Activated naive CD4-positive, alpha-beta T cell treated with anti-CD3 and anti-CD28 coated beads, Interleukin-2, amount 10 ng/mL, durations not matched to agents 7 days and 5 days (primary cell): ENCODE measurements at regions not wholly inside any gene's neighbourhood (a gene's known extent, or its start where the extent isn't known, plus 50 kb on each side); places are given as distances from the start of the nearest gene placed in this dataset.
A peak's percentile ranks its signal among the peaks of the same experiment; 100 is the strongest.

ENCODE experiments used
- CTCF ChIA-PET: fragments of 350-600 bp; sonication (Branson Sonifier 250); formaldehyde crosslinking; loops from one replicate; lab custom pipeline; 2021; ENCODE audit warnings: antibody characterized with exemption; lab: Charles Lee
- DNase-seq: peaks from one replicate; pipeline ENCODE4 v3.0.0-alpha.2; 2020
- H3K27ac Mint-ChIP-seq: one replicate; pipeline ENCODE4 v1.8.0; 2021; ENCODE audit warnings: mild to moderate bottlenecking, moderate library complexity, mixed read lengths
- H3K27me3 Mint-ChIP-seq: one replicate; pipeline ENCODE4 v1.8.0; 2021; ENCODE audit warnings: mild to moderate bottlenecking, mixed read lengths
- H3K36me3 Mint-ChIP-seq: one replicate; pipeline ENCODE4 v1.8.0; 2021; ENCODE audit warnings: mixed read lengths
- H3K4me1 Mint-ChIP-seq: one replicate; pipeline ENCODE4 v1.8.0; 2021; ENCODE audit warnings: mixed read lengths
- H3K4me3 Mint-ChIP-seq: one replicate; pipeline ENCODE4 v1.8.0; 2021; ENCODE audit warnings: mild to moderate bottlenecking, moderate library complexity, mixed read lengths
- H3K9me3 Mint-ChIP-seq: one replicate; pipeline ENCODE4 v1.8.0; 2021; ENCODE audit warnings: mixed read lengths

DNA sequence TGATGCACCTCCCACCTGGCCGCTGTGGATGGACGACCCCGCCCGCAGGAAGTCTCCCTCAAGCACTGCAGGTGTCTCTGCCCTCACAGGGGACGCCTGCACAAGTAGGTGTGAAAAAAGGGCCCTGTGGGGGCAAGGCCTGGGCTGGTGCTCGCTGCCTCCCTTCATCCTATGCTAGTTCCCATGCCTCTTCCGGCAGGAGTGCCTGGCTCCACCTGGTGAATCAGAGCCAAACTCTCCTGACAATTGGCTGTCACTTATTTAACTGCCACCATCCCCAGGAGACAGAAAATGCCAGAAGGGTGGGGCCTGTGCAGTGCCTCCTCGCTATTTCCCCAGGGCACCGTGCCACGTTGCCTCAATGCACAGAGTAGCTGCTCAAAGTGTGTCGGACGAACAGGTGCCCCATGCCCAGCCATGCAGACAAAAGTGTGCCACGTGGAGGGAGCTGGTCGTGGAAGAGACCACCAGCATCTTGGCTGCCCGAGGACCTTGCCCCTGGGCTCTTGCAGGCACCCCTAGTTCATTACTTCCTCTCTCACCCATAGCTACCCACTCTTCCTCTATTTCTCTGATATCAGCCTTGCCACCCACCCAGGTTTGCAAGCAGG, 170.7 kb downstream of the SEC14L1 start:
- Mint-ChIP-seq H3K9me3 (no peaks in the 10 kb centered on the region), H3K4me1 (no peaks in the 10 kb centered on the region), H3K27ac (no peak overlapping the region), H3K36me3 (no peaks in the 10 kb centered on the region), H3K27me3 (peaks cover 65% of the 10 kb centered on the region), H3K4me3 (no peak overlapping the region)
- DNase-seq, result no peak
- CTCF ChIA-PET, result no interaction called here

DNA sequence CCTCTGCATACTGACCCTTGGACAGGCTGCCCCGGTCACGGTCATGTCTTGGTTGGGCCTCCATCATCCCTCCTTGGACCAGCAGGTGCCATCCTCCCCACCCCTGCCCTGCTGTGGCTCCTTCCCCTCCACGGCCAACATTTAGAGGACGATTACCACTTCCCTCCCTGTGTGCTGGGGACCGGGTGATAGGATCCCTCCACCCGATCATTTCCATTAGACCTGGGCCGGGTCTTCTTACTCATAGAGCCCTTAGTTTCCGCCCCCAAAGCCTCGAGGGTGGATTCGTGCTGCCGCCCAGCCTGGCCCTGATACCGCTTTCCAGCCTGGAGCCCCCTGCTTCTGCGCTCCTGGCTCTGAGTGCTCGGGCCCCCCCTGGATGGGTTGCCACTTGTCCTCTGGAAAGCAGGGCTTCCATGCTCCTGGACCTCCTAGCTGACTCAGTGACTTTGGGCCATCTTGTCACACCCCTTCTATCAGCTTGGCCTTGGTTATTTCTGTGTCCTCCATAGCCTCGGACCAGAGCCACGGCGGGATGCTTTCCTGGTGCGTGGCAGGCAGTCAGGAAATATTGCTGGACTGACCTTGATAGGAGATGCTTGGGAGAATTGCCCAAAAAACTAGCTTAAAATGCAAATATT, 171.4 kb downstream of the SEC14L1 start:
- Mint-ChIP-seq H3K27ac (no peak overlapping the region), H3K27me3 (peaks cover 65% of the 10 kb centered on the region), H3K36me3 (no peaks in the 10 kb centered on the region), H3K4me1 (no peaks in the 10 kb centered on the region), H3K9me3 (no peaks in the 10 kb centered on the region), H3K4me3 (no peak overlapping the region)
- no peak for DNase-seq
- CTCF ChIA-PET, result no interaction called here

DNA sequence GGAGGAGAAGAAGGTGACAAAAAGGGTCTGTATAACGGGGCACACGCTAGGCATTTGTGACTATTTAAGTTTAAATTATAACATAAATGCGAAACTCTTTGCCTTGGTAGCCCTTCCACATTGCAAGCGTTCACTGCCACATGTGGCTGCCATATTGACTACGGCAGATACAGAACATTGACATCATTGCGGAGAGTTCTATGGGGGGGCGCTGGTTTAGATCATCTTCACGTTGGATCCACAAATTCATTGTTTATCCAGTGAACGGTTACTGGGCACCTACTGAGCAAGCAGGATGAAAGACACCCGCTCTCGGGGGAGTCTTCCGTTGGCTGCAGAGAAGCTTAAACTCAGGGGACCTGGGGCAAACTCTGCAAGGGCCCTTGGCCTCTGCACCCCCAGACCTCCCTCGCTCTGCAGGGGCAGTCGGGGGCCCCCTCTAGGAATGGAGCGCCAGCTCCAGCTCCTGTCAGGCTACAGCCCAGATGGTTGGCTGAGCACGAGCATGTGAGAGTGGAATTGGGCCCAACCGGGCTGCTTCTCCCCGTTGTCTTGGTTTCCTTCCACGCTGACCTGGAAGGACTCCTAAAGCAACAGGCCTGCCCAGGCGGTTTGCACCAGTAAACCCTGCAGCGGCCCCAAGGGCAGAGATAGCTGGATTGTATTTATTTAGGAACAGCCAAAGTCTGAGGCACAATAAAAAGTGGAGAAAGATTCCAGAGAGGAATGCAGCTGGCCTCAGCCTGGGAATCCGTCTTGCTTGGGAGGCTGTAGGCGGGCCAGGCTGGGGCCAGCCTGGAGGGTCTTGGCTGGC, 172.2 kb downstream of the SEC14L1 start:
- H3K27me3 Mint-ChIP-seq, result peaks cover 62% of the 10 kb centered on the region
- H3K9me3 Mint-ChIP-seq, result no peaks in the 10 kb centered on the region
- H3K4me1 Mint-ChIP-seq, result no peaks in the 10 kb centered on the region
- DNase-seq, result no peak
- no peaks in the 10 kb centered on the region for H3K36me3 Mint-ChIP-seq
- H3K27ac Mint-ChIP-seq, result no peak overlapping the region
- H3K4me3 Mint-ChIP-seq, result no peak overlapping the region
- CTCF ChIA-PET, result interaction anchor here (0.6 kb wide), 1 partner anchor 664 kb away, joined by 3 read pairs; no protein-coding TSS in a partner anchor

DNA sequence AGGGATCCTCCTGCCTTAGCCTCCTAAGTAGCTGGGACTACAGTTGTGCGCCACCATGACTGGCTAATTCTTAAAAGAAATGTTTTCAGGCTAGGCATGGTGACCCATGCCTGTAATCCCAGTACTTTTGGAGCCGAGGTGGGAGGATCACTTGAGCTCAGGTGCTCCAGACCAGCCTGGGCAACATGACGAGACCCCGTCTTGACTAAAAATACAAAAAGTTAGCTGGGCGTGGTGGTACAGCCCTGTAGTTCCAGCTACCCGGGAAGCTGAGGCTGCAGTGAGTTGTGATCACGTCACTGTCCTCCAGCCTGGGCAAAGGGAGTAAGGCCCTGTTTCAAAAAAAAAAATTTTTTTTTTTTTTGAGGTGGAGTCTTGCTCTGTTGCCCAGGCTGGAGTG, 173.1 kb downstream of the SEC14L1 start:
- H3K27me3 Mint-ChIP-seq, result peaks cover 69% of the 10 kb centered on the region
- H3K4me1 Mint-ChIP-seq, result peaks cover 6% of the 10 kb centered on the region
- H3K27ac Mint-ChIP-seq, result no peak overlapping the region
- CTCF ChIA-PET, result interaction anchor here (0.6 kb wide), 1 partner anchor 663 kb away, joined by 3 read pairs; no protein-coding TSS in a partner anchor
- DNase-seq, result peak; percentile 5
- no peaks in the 10 kb centered on the region for H3K9me3 Mint-ChIP-seq
- H3K36me3 Mint-ChIP-seq, result no peaks in the 10 kb centered on the region
- no peak overlapping the region for H3K4me3 Mint-ChIP-seq

DNA sequence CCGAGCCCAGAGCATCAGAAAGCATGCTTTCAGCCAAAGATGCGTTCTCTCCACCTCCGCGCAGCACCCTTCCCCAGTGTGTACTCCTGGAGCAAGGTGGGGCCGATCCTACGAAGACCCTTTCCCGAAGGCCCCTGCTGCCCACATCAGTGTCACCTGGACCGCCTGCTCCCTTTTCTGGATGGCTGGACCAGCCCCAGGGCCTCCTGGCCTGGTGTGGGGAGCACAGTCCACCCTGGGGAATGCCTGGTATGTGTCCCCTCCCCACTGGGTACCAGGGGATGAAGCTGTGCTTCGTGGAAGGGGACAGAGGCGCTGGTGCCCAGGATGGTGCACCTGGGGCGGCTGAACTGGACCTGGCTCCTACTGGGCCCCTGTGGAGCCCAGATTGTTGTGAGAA, 173.8 kb downstream of the SEC14L1 start:
- no peak overlapping the region for H3K4me3 Mint-ChIP-seq
- H3K27me3 Mint-ChIP-seq, result peaks cover 71% of the 10 kb centered on the region
- CTCF ChIA-PET, result no interaction called here
- no peaks in the 10 kb centered on the region for H3K9me3 Mint-ChIP-seq
- H3K4me1 Mint-ChIP-seq, result peaks cover 14% of the 10 kb centered on the region
- no peak for DNase-seq
- no peaks in the 10 kb centered on the region for H3K36me3 Mint-ChIP-seq
- H3K27ac Mint-ChIP-seq, result no peak overlapping the region

DNA sequence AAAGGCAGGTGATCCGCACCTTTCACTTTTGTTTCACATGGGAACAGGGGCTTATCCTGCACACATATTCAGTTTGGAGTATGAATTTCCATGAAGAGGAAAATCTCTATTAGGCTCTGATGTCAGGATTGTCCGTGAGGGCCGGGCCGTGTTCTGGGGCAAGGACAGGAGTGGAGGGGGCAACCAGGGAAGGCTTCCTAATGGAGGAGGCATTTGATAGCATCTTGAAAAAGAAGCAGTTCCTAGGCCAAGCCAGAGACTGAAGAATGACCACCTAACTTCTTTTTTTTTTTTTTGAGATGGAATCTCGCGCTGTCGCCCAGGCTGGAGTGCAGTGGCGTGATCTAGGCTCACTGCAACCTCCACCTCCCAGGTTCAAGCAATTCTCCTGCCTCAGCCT, 174.2 kb downstream of the SEC14L1 start:
- Mint-ChIP-seq H3K4me3 (no peak overlapping the region), H3K9me3 (no peaks in the 10 kb centered on the region), H3K27ac (no peak overlapping the region), H3K27me3 (peaks cover 73% of the 10 kb centered on the region), H3K4me1 (peaks cover 18% of the 10 kb centered on the region), H3K36me3 (no peaks in the 10 kb centered on the region)
- CTCF ChIA-PET, result no interaction called here
- DNase-seq, result no peak

DNA sequence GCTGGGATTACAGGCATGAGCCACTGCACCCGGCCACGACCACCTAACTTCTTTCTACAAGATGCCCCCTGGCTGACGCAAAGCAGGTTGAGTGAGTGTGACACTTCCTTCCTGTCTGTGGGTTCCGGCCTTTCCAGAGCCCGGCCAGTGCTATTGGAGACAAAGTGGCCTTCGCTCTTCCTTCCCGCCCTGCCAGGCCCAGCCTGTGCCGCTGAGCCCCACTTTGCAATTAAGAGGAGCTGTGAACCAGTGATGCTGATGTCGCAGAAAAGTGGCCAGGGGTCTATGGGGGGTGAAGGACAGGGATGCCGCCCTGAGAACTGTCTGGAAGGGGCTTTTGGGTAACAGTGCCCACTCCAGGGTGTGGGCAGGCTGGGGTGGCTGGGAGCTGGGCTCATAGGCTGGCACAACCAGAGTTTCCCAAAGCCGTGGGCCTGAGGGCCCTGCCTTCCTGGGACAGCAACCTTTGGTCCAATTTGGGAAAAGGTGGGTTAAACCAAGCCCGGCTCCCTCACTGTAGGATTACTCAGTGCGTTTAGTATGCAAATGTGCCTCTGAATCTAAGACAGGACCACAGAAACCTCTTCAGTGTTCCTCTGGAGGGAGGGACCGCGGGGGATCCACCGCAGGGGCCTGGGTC, 174.9 kb downstream of the SEC14L1 start:
- Mint-ChIP-seq H3K27me3 (peaks cover 67% of the 10 kb centered on the region), H3K4me3 (no peak overlapping the region), H3K36me3 (no peaks in the 10 kb centered on the region), H3K27ac (no peak overlapping the region), H3K4me1 (peaks cover 23% of the 10 kb centered on the region), H3K9me3 (no peaks in the 10 kb centered on the region)
- peak; percentile 2 for DNase-seq
- CTCF ChIA-PET, result no interaction called here

DNA sequence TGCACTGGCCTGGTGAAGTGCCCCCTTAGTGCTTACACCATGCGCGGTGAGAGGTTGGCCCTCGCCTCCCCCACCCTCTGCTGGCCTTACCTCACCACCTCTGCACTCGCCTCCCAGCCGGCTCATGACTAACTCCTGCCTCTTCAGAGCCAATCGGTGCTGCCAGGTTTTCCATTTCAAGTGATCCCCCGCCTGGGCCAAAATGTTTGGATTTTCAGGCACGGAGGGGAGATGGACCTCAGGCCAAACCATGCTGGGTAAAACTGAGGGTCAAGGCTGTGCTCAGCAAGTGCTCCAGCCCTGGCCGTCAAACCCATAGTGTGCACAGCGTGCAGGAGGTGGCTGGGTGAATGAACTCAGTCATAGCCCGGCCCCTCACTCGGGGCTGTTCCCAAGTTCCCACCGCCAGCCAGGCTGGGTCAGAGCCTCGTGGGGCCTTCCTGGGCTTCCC, 175.4 kb downstream of the SEC14L1 start:
- Mint-ChIP-seq H3K27me3 (peaks cover 68% of the 10 kb centered on the region), H3K36me3 (no peaks in the 10 kb centered on the region), H3K4me1 (peaks cover 25% of the 10 kb centered on the region), H3K9me3 (no peaks in the 10 kb centered on the region), H3K4me3 (no peak overlapping the region), H3K27ac (no peak overlapping the region)
- DNase-seq, result peak; percentile 18
- CTCF ChIA-PET, result no interaction called here

DNA sequence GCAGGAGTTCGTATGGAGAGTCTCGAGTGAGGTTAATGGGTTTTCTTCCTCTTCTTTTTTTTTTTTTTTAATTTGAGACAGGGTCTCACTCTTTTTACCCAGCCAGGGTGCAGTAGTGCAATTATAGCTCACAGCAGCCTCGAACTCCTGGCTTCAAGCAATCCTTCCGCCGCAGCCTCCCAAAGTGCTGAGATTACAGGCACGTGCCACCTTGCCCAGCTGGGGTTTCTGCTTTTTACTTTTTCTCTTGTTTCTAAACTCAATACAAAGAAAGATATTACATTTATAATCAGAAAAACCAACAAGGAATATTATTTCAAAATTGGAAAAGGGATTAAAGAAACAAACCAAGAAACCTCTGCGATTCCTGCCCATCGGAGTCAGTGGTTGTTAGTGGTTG, 175.9 kb downstream of the SEC14L1 start:
- Mint-ChIP-seq H3K36me3 (no peaks in the 10 kb centered on the region), H3K27ac (no peak overlapping the region), H3K4me3 (no peak overlapping the region), H3K9me3 (no peaks in the 10 kb centered on the region), H3K27me3 (peaks cover 67% of the 10 kb centered on the region), H3K4me1 (peaks cover 25% of the 10 kb centered on the region)
- DNase-seq, result no peak
- CTCF ChIA-PET, result interaction anchor here (1.2 kb wide), 1 partner anchor 178 kb away, joined by 3 read pairs; no protein-coding TSS in a partner anchor

DNA sequence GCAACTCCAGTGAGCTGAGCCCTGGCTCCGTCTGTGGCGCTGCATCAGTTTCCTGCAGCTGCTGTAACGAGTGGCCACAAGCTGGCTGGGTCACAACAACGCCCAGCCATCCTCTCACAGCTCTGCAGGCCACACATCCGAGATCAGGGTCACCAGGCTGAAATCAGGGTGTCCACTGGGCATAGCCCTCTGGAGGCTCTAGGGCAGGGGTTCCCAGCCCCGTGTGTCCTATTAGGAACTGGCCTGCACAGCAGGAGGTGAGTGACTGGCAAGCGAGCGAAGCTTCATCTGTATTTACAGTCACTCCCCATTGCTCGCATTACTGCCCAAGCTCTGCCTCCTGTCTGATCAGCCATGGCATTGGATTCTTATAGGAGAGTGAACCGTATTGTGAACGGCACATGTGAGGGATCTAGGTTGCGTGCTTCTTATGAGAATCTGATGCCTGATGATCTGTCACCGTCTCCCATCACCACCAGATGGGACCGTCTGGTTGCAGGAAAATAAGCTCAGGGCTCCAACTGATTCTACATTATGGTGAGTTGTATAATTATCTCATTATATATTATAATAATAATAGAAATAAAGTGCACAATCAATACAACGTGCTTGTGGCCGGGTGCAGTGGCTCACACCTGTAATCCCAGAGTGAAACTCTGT, 176.5 kb downstream of the SEC14L1 start:
- Mint-ChIP-seq H3K27ac (no peak overlapping the region), H3K27me3 (peaks cover 62% of the 10 kb centered on the region), H3K9me3 (no peaks in the 10 kb centered on the region), H3K36me3 (no peaks in the 10 kb centered on the region), H3K4me3 (no peak overlapping the region), H3K4me1 (peaks cover 25% of the 10 kb centered on the region)
- CTCF ChIA-PET, result interaction anchor here (1.2 kb wide), 1 partner anchor 177 kb away, joined by 3 read pairs; no protein-coding TSS in a partner anchor
- DNase-seq, result peak; percentile 14

DNA sequence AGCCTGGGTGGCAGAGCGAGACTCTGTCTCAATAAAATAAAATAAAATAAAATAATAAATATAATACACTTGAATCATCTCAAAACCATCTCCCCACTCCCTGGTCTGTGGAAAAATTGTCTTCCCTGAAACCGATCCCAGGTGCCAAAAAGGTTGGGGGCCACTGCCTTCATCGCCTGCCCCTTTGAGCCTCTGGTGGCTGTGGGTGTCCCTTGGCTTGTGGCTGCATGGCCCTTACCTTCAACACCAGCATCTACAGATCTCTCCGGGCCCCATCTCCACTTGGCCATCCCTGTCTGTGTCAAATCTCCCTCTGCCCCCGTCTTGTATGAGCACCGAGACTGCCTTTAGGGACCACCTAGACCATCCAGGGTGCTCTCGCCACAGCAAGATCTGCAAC, 177.3 kb downstream of the SEC14L1 start:
- no peak overlapping the region for H3K27ac Mint-ChIP-seq
- H3K4me1 Mint-ChIP-seq, result peaks cover 25% of the 10 kb centered on the region
- H3K27me3 Mint-ChIP-seq, result peaks cover 60% of the 10 kb centered on the region
- H3K36me3 Mint-ChIP-seq, result no peaks in the 10 kb centered on the region
- CTCF ChIA-PET, result interaction anchor here (1.2 kb wide), 1 partner anchor 176 kb away, joined by 3 read pairs; no protein-coding TSS in a partner anchor
- H3K9me3 Mint-ChIP-seq, result no peaks in the 10 kb centered on the region
- H3K4me3 Mint-ChIP-seq, result no peak overlapping the region
- peak; percentile 13 for DNase-seq

DNA sequence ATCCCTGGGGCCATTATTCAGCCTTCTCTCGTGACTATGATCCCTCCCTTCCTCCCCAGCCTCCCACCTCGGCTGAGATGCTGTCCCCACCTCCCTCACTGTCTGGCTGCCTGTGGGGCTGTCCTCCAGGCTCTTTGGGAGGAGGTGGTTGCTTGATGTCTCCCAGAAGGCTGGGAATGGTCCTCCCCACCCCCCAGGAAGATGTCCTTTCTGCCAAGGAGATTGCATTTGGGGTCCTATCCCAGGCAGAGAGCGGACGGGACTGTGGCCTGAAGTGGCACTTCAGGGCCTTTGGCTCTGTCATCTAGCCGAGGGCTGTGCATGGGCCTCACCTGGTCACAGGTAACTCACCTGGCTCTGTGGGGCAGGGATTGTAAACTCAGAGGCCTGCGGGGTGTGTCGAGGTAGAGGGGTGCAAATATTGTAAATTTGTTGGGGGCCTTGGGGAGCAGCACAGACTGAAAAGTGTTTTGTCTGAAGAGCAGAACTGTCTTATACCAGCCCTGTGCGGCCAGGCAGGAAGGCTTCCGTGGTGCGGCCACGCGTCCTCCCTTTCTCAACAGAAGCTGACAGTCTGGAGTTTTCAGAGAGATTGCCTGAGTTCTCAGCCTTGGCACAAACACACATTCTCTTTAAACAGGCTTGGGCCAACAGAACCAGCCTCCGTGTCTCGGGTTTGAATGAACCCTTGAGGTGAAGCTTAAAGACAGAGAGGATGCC, 177.9 kb downstream of the SEC14L1 start:
- CTCF ChIA-PET, result no interaction called here
- H3K27ac Mint-ChIP-seq, result no peak overlapping the region
- H3K27me3 Mint-ChIP-seq, result peaks cover 57% of the 10 kb centered on the region
- H3K36me3 Mint-ChIP-seq, result no peaks in the 10 kb centered on the region
- H3K4me3 Mint-ChIP-seq, result no peak overlapping the region
- no peaks in the 10 kb centered on the region for H3K9me3 Mint-ChIP-seq
- peak; percentile 14 for DNase-seq
- peaks cover 30% of the 10 kb centered on the region for H3K4me1 Mint-ChIP-seq
